ENCODE measurements at regions not wholly inside any gene's neighbourhood (a gene's known extent, or its start where the extent isn't known, plus 50 kb on each side); places are given as distances from the start of the nearest gene placed in this dataset.

DNA sequence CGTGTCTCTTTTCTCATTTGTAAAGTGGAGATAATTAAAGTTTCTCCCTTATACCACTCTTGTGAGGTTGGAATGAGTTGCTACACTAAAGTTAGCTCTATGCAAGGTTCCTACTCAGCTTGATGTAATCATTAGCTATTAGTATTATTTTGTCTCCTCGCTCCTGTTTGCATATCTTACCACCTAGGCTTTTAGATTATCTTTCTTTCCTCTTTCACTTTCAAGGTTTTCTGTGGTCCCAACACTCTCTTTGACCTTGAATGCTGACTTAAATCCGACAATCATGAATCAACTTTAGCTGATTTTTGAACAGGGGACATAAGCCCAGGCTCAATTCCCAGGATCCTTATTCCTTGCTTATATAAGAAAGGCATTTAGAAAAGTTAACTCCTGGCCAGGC is 769.7 kb upstream of the GRM7 start:
- no peak for DNase-seq (ENCODE audit: low spot score)

DNA sequence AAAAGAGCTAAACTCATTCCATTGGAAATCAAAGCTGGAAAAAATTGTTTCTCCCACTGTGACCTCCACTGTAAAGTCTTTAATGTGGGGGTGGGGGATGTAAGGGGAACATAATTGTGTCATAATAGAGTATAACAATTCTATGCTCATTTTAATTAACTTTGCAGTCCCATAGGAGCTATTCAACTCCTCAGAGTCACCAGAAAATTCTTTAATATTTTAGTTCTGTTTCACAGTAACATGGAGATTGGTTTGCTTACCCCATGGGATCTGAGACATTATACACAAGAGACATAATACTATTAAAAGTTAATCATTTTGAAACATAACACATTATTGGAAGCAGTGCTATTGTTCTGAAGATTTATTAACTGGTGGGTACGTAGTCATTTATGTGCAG is 765.9 kb upstream of the GRM7 start:
- DNase-seq (ENCODE audit: low spot score), result no peak

DNA sequence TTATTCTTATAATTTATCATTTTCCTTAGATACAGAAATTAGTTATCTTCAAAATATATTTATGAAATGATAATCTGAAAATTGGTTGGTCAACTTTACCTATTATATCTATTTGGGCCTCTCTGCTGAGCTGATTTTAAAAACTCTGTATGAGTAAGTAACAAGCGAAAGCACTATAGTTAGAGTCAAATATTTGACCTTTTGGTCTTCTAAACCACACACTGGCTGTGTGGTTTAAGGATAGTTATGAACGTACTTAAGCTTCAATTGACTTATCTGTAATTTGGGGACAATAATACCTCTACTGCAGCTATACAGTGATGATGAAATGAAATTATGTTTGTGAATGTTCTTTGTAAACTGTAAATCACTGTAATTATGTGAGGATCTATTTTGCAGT is 763.9 kb upstream of the GRM7 start:
- no peak for DNase-seq (ENCODE audit: low spot score)

DNA sequence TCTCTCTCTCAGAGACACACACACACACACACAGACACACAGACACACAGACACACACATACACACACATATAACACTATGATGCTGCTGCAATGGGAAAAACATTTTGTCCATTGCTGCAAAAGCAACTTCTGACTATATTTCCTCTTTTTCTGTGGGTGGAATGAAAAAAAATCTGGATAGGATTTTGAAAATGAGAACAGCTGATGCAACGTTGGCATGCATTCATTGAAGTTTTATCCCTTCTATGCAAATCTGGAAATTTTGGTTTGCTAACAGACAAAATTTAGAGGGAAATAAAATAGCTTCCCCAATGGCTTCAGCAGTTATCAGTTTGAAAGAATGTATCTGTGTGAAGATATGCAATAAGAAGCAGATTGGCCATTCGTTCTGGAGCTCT is 763.4 kb upstream of the GRM7 start:
- no peak for DNase-seq (ENCODE audit: low spot score)

DNA sequence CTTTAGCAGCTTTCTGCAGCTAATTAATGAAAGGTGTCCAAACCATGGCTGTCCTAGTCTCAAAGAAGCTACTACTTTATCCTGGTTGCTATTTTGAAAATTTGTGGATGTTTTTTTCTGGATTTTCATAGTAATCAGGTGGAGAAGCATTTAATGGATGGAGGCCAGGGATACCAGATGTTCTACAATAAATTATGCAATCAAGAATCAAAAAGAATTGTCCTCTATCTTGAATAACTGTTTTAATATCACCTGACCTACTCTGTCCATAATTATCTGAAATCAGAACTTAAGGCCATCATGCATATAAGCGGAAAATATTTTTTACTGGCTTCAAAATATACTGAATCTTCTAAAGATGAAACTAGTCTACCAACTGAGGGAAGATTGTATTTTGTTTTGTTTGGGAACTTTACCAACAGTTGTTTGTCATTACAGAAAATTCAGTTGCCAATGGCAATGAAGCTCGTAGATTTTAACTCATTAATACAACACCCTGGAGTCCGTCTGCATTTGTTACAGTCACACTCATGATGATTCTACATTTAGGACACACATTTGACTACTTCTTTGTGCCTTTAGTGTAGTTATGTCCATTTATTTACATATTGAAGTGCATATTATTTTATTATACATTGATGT is 762.3 kb upstream of the GRM7 start:
- DNase-seq (ENCODE audit: low spot score), result no peak

DNA sequence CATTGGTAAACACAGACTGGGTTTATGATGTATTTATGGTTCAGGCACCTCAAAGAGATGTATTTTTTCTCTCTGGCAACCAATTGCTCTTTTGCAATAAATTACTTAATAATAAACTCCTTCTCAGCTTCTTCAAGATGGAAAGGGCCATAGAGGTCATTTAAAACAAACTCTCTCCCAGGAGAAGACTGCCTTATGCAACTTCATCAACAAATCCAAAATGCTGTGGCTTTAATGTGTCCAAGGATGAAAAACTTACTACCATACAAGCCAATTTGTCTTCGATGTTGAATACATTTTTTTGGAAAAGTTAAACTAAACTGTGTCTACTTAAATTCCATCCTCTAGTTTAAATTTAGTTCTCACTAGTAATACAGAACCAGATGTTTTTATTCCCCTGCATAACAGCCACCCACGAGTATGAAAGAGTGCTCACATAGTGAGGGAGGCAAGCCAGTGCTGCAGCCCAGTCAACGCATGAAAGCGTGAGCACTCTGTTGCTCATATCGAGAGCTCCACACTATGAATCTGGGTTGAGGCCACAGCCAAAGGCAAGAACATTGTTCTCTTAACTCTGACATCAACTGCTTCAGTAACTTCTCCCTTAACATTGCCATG is 761.3 kb upstream of the GRM7 start:
- DNase-seq (ENCODE audit: low spot score), result no peak

DNA sequence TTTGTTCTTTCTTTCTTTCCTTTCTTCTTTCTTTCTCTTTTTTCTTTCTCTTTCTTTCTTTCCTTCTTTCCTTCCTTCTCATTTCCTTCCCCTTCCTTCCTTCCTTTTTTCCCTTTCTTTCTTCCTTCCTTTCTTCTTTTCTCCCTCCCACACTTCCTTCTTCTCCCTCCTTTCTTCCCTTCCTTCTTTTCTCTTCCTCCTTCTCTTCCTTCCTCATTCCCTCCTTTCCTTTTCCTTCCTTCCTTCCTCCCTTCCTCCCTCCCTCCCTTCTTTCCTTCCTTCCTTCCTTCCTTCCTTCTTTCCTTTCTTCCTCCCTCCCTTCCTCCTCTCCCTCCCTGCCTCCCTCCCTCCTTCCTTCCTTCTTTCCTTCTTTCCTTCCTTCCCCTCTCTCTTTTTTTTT is 755.7 kb upstream of the GRM7 start:
- no peak for DNase-seq (ENCODE audit: low spot score)

DNA sequence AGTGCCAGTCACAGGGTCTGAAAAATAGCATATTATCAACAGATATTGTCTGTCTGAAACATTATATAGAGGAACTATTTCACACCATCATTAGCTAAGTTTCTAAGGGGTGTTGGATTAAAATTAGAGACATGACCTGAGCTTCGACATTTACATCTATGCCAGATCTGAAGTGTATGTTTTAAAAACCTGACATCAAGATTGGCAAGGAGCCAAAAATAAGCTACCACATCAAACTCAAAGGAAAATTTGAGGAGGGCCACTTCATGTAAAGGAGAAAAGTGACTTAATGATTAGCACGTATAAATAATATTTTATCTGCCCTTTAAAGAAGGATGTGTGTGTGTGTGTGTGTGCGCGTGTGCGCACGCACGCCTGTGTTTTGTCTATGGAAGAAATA is 752.0 kb upstream of the GRM7 start:
- DNase-seq (ENCODE audit: low spot score), result no peak

DNA sequence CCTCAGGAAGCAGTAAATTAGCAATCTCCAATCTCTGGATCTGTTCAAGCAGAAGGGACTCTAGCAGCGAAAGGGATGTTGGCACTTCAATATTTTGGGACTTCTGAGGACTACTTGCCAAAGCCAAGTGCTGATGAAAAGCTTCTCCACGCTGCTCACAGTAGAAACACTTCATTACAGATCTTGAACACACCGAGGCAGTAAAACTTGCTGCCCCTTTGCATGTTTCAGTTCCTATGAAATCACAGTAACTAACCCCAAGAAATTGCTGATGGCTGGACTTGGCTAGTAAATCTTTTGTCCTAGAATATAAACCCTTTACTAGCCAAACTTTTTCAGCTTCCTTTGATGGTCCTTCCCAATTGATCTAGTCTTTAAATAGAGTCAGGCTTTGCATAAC is 750.5 kb upstream of the GRM7 start:
- no peak for DNase-seq (ENCODE audit: low spot score)

DNA sequence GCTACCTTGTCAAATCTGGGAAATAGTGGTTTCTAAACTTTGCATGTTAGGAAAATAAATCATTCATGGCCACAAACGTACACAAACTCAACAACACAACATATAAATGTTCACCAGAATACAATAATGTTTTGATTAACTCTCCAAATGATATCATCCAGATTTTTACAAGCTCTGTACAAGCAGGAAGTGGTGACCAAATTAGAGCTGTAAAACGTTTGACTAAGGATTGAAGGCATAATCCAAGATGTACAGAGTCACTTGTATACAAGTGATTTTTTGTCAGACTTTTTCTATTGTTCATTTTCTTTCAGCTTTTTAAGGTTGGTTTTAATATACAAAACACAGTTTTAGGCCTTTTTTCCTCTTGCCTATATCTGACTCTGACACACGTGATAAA is 748.4 kb upstream of the GRM7 start:
- no peak for DNase-seq (ENCODE audit: low spot score)

DNA sequence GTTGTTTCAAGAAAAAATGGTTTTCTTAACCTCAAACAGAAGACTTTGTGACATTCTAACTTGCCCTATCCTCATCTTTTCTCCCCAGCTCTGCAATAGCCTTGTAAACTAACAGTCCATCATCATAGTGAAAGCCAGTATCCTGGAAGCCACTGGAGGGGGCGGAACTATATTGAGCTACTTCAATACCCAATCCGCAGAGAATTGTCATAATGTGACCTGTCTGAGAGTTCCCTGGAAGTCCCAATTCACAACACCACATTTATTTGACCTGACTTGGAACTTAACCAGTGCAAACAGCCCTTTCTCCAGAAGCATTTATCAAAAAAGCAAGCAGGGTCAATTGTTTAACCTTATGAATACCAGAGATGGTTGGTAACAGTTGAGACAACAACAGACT is 747.6 kb upstream of the GRM7 start:
- no peak for DNase-seq (ENCODE audit: low spot score)

DNA sequence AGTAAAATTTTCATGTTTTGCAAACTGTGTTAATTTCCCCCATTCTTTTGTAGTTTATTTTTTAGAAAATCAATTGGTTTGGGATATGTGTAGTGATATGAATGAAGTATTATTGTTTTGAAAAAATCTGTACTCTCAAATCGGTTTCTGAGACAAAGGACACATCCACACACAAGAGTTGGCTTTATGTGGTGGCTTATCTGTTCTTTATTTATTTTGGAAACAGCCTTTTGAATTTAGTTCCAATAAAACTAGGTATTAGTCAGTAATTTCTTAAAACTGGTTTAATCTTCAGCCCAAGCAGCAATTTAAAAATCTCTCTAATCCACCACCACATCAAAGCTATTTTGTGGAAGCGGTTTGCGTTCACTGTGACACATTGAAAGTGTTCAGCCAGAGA is 741.5 kb upstream of the GRM7 start:
- DNase-seq (ENCODE audit: low spot score), result no peak

DNA sequence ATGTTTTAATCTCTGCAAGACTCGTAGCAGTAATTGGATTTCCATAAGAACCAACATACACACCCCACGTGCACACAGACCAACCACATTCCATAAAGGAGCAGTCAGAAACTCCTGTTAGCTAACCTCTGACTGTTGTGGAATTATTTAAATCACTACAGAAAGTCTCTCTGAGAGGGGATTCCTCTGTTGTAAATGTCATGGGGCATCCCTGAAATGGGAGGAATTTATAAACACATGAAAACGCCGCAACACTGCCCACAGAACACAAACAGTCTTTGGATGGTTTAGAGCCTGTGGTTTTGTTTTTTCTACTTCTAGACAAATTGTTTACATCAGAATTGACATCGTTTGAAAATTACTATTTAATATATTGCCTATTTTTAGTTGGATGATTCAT is 740.1 kb upstream of the GRM7 start:
- no peak for DNase-seq (ENCODE audit: low spot score)

DNA sequence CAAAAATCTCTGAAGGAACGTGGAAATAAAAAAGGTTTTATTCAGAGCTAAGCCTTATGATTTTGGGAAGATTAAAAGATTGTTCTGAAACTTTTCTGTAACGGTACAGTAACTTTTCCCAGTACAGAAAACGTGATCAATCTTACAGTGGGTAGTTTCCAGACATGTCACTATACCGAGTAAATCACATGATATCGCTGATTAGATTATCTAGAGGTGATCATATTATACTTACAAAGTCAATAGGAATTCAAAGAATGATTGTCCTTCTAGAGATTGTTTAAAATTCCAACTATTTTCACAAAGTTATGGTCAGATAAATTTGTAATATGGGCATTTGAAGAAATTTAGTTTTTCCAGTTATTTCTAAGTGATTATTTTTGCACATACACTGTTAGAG is 736.0 kb upstream of the GRM7 start:
- no peak for DNase-seq (ENCODE audit: low spot score)

DNA sequence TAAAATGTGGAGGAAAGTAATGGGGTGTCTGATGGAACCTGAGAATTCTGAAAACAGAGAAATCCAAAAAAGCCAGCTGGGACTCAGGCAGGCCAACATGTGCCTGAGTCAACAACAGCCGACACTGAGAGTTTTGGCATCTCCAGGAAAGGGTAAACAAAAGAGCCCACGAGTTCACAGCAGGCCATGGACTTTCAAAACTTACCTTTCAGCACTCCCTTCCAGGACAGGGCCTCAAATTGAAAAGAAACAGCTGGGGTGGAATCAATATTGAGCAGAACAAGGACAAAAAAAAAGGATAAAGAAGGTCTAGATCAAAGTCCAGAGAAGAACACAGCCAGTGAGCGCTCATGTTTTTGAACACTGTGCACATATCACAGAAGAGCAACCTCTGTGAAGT is 735.4 kb upstream of the GRM7 start:
- DNase-seq (ENCODE audit: low spot score), result no peak

DNA sequence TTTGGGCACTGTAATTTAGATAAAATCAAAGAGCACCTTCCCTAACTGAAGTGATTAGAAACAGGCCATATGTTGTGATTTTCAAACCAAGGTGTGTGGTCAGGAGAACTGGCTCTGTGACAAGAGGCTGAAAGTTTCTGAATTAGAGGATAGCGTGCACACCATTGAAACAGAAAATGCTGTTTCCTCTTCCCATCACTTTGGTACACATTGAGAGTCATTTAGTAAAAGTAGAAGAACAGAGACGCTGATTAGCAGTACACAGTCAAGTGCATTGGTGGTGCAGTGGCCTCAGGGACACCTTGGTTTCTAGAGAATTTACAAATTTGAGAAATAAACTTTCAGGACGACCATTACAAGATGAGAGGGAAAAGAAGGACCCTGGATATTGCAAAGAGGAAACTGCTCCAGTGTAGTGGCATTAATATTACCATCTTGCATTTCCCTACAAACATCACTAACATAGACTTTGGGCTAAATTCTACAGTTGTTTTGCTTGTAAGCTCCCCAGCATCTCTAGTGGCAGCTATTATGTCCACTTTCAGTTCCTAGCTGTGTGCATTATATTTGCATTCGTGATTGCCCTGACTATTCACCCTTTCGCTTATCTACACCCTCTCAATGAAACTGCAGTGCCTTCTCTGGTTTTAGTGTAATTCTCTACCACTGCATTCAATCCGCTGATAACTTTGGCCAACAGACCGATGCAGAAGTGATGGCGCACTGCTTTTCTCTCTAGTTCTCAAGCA is 728.1 kb upstream of the GRM7 start:
- DNase-seq (ENCODE audit: low spot score), result no peak

DNA sequence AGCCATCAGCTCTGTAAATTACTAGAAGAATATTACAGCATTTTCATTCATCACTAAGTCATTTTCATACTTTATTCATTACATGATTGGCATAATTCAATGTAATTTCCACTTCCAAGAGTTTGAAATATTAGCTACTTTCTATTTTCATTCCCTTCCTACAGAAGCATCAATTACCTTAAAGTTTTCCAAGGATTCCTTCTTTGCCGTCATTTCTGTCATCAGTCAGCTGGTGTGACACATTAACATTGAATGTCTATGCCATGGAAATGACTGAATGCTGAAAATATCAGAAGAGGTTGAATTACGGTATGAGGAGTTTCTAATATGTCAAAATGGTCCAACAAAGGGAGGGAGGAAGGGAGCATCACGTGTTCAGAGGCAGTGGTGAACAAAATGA is 718.2 kb upstream of the GRM7 start:
- no peak for DNase-seq (ENCODE audit: low spot score)

DNA sequence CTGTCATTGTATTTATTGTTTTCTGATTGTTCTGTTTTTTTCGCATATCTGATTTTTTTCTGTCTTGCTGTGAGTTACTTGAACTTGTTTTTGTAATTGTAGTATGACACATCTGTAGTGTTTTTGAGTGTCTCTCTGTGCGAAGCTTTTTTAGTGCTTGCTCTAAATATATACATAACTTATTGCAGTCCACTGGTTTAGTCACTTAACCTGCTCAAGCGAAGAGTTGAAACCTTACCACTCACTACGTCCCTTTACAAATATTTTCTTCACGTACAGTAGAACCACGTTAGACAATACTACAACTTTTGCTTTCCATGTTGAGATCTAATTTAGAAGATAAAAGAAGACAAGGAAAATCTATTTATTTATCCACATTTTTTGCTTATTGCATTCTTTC is 713.0 kb upstream of the GRM7 start:
- no peak for DNase-seq (ENCODE audit: low spot score)

DNA sequence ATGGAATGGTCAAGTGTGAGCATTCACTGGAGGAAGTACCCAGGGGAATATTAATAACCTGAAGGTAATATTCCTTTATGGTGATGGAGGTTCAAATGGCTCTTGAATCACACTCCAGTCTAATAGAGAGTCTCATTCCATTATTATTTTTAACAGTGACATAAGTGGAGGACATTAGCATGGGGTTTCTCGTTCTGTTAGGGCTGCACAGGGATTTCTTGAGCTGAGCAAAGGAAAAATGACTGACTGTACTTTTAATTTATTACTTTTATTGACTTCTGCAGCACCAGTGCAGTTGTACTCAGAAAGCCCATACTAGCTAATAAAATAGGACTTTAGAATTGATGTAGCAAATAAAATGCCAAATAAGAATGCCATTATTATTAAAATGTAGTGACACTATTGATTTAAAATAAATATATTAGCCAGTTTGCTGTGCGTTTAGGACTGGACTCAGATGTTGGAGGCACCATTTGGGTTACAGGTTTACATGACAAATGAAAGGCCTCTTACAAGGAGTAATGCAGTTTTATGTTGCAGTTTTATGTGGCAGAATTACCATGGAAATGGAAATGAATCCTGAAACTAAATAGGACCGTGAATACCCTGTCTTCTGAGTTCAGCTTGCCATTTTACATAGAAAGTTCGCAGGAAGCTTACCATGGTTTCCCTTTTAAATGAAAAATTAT is 705.1 kb upstream of the GRM7 start:
- no peak for DNase-seq (ENCODE audit: low spot score)

DNA sequence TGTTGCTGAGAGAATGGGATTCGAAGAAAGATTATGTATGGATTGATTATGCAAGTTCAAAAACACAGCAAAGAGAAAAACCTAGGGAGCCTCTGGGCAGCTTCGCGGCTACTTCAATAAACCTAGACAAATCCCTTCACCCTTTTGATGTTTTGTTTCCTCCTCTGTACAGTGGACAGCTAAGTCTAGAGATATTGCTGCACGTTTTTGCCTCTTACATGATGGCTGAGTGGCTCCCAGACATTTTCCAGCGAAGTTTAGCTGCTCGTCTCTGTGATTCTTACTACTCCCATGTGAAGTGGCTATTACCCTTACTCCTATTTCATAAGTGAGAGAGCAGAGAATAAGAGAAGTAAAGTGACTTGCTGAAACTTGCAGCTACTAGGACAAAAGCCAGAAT is 695.0 kb upstream of the GRM7 start:
- no peak for DNase-seq (ENCODE audit: low spot score)

DNA sequence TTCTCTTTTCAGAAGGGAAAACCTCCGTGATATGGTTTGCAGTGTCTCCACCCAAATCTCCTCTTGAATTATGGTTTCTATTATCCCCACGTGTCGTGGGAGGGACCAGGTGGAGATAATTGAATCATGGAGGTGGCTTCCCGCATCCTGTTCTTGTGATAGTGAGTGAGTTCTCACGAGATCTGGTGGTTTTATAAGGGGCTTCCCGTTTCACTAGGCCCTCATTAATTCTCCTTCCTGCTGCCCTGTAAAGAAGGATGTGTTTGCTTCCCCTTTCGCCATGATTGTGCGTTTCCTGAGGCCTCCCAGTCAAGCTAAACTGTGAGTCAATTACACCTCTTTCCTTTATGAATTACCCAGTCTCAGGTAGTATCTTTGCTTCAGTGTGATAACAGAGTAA is 692.7 kb upstream of the GRM7 start:
- DNase-seq (ENCODE audit: low spot score), result no peak

DNA sequence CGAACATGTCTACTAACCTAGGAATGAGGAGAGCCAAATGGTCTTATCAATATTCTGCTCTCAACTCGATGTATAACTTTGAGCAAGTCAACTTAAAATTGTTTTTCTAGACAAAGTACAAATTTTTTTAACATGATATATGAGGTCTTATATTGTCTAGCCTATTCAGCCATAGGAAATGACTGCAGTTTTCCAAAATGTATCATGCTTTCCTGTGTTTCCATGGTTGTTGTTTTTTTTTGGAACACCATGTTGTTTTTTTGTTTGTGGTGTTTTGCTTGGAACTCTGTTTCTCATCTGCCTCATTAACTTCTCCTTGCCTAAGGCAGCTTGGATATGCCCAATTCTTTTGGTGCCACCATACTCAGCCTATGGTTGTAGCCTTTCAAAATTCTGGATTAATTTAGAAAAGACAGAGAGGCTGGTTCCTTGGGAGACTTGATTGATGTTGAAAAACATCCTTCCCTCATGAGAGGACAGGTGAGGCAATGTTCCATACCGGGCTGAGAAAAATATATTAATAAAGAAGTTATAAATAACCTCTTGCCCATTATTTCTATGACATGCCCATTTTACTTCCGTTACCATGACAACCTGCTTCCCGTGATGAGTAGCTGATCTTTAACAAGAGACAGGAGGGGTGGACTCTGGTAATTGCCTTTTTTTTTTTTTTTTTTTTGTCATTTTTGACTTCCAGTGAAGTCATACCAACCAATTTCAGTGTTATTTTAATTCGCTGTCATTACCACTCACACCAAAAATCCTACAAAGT is 687.9 kb upstream of the GRM7 start:
- DNase-seq (ENCODE audit: low spot score), result no peak

Measured in HT-29 (cell line).